Heart left ventricle (tissue), 16 donors: ENCODE measurements at regions not wholly inside any gene's neighbourhood (a gene's known extent, or its start where the extent isn't known, plus 50 kb on each side); places are given as distances from the start of the nearest gene placed in this dataset.
"Not testable (repeated sequence)": the region's sequence is repeated elsewhere in the genome, so short reads cannot be mapped to it uniquely, and the experiment has no call there.

Experiments
- ATAC-seq, 4 donors: fragments of 200-7000 bp; cut with Tn5 transposase; one replicate each; pipeline ENCODE4 v1.9.1; 2020 to 2022; ENCODE audit warnings: moderate library complexity in 4 of 4, mild to moderate bottlenecking in 3 of 4, moderate number of reproducible peaks in 1 of 4
- DNase-seq, 5 donors: peaks; one replicate each; pipeline ENCODE4 v3.0.0-alpha.2; 2020
- H3K27ac ChIP-seq, 12 donors: fragments of 200-600 bp; sonication (generic) in 4 of 12; one replicate each; pipeline versions ENCODE4 v1.5.0 to v1.8.0; 2016 to 2022; ENCODE audit warnings: mild to moderate bottlenecking in 2 of 12
- H3K27me3 ChIP-seq, 9 donors: fragments of 200-600 bp; sonication (generic) in 2 of 9; one replicate each; pipeline versions ENCODE4 v1.5.1 to v1.8.0; 2016 to 2022; ENCODE audit warnings: mild to moderate bottlenecking in 3 of 9
- H3K36me3 ChIP-seq, 9 donors: fragments of 200-600 bp; sonication (generic) in 2 of 9; one replicate each; pipeline versions ENCODE4 v1.5.0 to v1.8.0; 2018 to 2022; ENCODE audit warnings: mild to moderate bottlenecking in 2 of 9
- H3K4me1 ChIP-seq, 12 donors: fragments of 200-600 bp; sonication (generic) in 4 of 12; one replicate each; pipeline versions ENCODE4 v1.5.0 to v1.8.0; 2016 to 2022; ENCODE audit warnings: mild to moderate bottlenecking in 3 of 12
- H3K4me3 ChIP-seq, 12 donors: fragments of 200-600 bp; sonication (generic) in 4 of 12; one replicate each; pipeline versions ENCODE4 v1.5.0 to v1.8.0; 2017 to 2022; ENCODE audit warnings: mild to moderate bottlenecking in 9 of 12, moderate library complexity in 4 of 12
- H3K9me3 ChIP-seq, 12 donors: fragments of 200-600 bp; sonication (generic) in 4 of 12; one replicate each; pipeline versions ENCODE4 v1.5.0 to v1.8.0; 2016 to 2022; ENCODE audit warnings: mild to moderate bottlenecking in 1 of 12
- CTCF ChIP-seq, 12 donors: fragments of 200-600 bp; sonication (generic) in 4 of 12; IDR thresholded peaks; one replicate each; pipeline versions ENCODE4 v1.5.0 to v1.8.0; 2018 to 2022; ENCODE audit warnings: antibody characterized with exemption in 12 of 12, mild to moderate bottlenecking in 5 of 12
- POLR2A ChIP-seq, 2 donors: fragments of 450-650 bp; IDR thresholded peaks; one replicate each; pipeline ENCODE4 v1.6.1; 2017; ENCODE audit warnings: antibody characterized with exemption in 2 of 2, mild to moderate bottlenecking in 2 of 2, moderate library complexity in 2 of 2
- WGBS, 4 donors: extraction: QIAGEN DNeasy Blood & Tissue Kit in 2 of 4; methylation state at CpG; one replicate each; pipeline versions ENCODE4 v1.1.5 to v1.1.7; 2013 to 2018; 5-methylcytosine and 5-hydroxymethylcytosine counted together
- intact Hi-C, 10 donors: fragments of 100-400 bp; cut with DNase I; formaldehyde crosslinking; loops; one replicate each; pipeline versions ENCODE4 v1.11.1 to v1.14.2; 2022
- donor health status: ischemic (EF 13 %, LVEDD 7.1; RV severe dilation, severe dysfunction).
- donor health status: healthy with polysubstance abuse.
- donor health status: DM: no; HTN: yes; CAD: no.
- donor health status: DM: no; HTN: no; CAD: no.
- donor health status: ischemic (EF 25% LVEDD 6.9; RV normal size, moderate dysfunction).
- donor health status: ischemic (EF 25% LVEDD 5.7; RV mildly dilated, moderate dysfunction).
- donor health status: healthy.
- donor health status: DM: yes; HTN: yes; CAD: no.
- donor health status: ischemic (EF 35%, LVEDD 5.7; RV mildly dilated, moderate dysfunction).
- donor health status: nonischemic (EF 11% LVEDD 7.7; RV severe dilation, severe dysfunction).
- donor health status: DM: yes; HTN: yes; CAD: no.
- donor health status: PGD.
- donor health status: ischemic (EF 29% LVEDD 5.4; RV normal size, mild dysfunction).
- donor health status: nonischemic (EF 23%, LVEDD 6.1; RV moderate dilation, normal function).

GRCh38 chr2:6140509-6140908 lies 448.3 kb downstream of the SOX11 start:
- Histone ChIP-seq H3K4me1 (no peaks in the 10 kb centered on the region), H3K9me3 (peaks cover 0 to 27% (median 10%) of the 10 kb centered on the region in 12 donors), H3K27ac (no peak overlapping the region), H3K4me3 (no peak overlapping the region), H3K27me3 (no peaks in the 10 kb centered on the region), H3K36me3 (no peaks in the 10 kb centered on the region)
- no peak for DNase-seq
- WGBS, 4 donors: 91 to 100% (median 94%) methylated on average over 1 of the region's 1 CpG
- no peak for TF ChIP-seq CTCF (IDR thresholded peaks at IDR 0.05)
- ATAC-seq: no peak
- intact Hi-C loops: no loop called here

GRCh38 chr2:6143812-6144211 lies 451.6 kb downstream of the SOX11 start:
- WGBS, 4 donors: 70 to 82% (median 80%) methylated on average over 1 of the region's 1 CpG
- no peak for ATAC-seq
- H3K4me3 ChIP-seq: no peak overlapping the region
- no peak overlapping the region for H3K27ac ChIP-seq
- TF ChIP-seq POLR2A (IDR thresholded peaks at IDR 0.05): no peak
- no peak for TF ChIP-seq CTCF (IDR thresholded peaks at IDR 0.05)
- no peak for DNase-seq
- no peaks in the 10 kb centered on the region for H3K36me3 ChIP-seq
- H3K9me3 ChIP-seq: peaks cover 0 to 32% (median 10%) of the 10 kb centered on the region in 12 donors
- intact Hi-C loops: no loop called here
- no peaks in the 10 kb centered on the region for H3K4me1 ChIP-seq
- no peaks in the 10 kb centered on the region for H3K27me3 ChIP-seq

GRCh38 chr2:6147215-6147614 lies 455.0 kb downstream of the SOX11 start:
- WGBS, 4 donors: 44 to 92% (median 89%) methylated on average over 1 of the region's 1 CpG
- not testable (repeated sequence) for H3K4me3 ChIP-seq

GRCh38 chr2:6148882-6149281 lies 456.7 kb downstream of the SOX11 start:
- Histone ChIP-seq H3K27ac (no peak overlapping the region), H3K9me3 (peaks cover 0 to 12% (median under 1%) of the 10 kb centered on the region in 12 donors), H3K4me1 (no peaks in the 10 kb centered on the region), H3K27me3 (no peaks in the 10 kb centered on the region), H3K4me3 (no peak overlapping the region), H3K36me3 (no peaks in the 10 kb centered on the region)
- no peak for TF ChIP-seq CTCF (IDR thresholded peaks at IDR 0.05)
- TF ChIP-seq POLR2A (IDR thresholded peaks at IDR 0.05): no peak
- DNase-seq: no peak
- WGBS, 4 donors: 77 to 88% (median 83%) methylated on average over 1 of the region's 1 CpG
- no peak for ATAC-seq
- intact Hi-C loops: no loop called here

More at GRCh38 chr2:6147215-6147614, 455.0 kb downstream of the SOX11 start:
- H3K27me3 ChIP-seq, intact Hi-C loops, H3K27ac ChIP-seq, H3K4me1 ChIP-seq, H3K36me3 ChIP-seq, ATAC-seq, DNase-seq: not testable (repeated sequence)
- peaks cover 0 to 23% (median 3%) of the 10 kb centered on the region in 12 donors for H3K9me3 ChIP-seq

GRCh38 chr2:6159606-6160005 lies 467.4 kb downstream of the SOX11 start:
- no peak overlapping the region for H3K27ac ChIP-seq
- peaks cover 0 to 3% (median 0%) of the 10 kb centered on the region in 12 donors for H3K9me3 ChIP-seq
- ATAC-seq (no peak), DNase-seq (no peak)
- no peaks in the 10 kb centered on the region for H3K36me3 ChIP-seq
- no peak for TF ChIP-seq CTCF (IDR thresholded peaks at IDR 0.05)
- TF ChIP-seq POLR2A (IDR thresholded peaks at IDR 0.05): no peak
- 50 to 51% (median 51%) methylated on average over 3 of the region's 3 CpGs for WGBS, 4 donors
- intact Hi-C loops: no loop called here
- H3K27me3 ChIP-seq: no peaks in the 10 kb centered on the region
- H3K4me3 ChIP-seq: no peak overlapping the region
- H3K4me1 ChIP-seq: no peaks in the 10 kb centered on the region
